HG03103 (cell line): ENCODE measurements at regions not wholly inside any gene's neighbourhood (a gene's known extent, or its start where the extent isn't known, plus 50 kb on each side); places are given as distances from the start of the nearest gene placed in this dataset.

Experiments
- ATAC-seq: cut with Tn5 transposase; IDR thresholded peaks from one replicate; pipeline ENCODE4 v1.9.1; 2021; ENCODE audit warnings: low read depth; ENCODE audit not compliant: unreplicated experiment

- ATAC-seq = no peak
Measured at GRCh38 chr6:166014966-166015365, 152.7 kb downstream of the TBXT start.

GRCh38 chr6:166010136-166010960, 157.3 kb downstream of the TBXT start:
- no peak for ATAC-seq

GRCh38 chr6:166009385-166010031, 158.1 kb downstream of the TBXT start:
- ATAC-seq = no peak

GRCh38 chr6:166008441-166009369, 158.9 kb downstream of the TBXT start:
- ATAC-seq = no peak

GRCh38 chr6:166007349-166008263, 160.0 kb downstream of the TBXT start:
- ATAC-seq = no peak

- ATAC-seq = no peak
Measured at GRCh38 chr6:166006900-166007301, 160.8 kb downstream of the TBXT start.

- no peak for ATAC-seq
Measured at GRCh38 chr6:166005944-166006899, 161.4 kb downstream of the TBXT start.

- ATAC-seq = no peak
Measured at GRCh38 chr6:166005401-166005943, 162.2 kb downstream of the TBXT start.

GRCh38 chr6:166004876-166005275, 162.8 kb downstream of the TBXT start:
- ATAC-seq = no peak

GRCh38 chr6:166004471-166004870, 163.2 kb downstream of the TBXT start:
- ATAC-seq = no peak

- no peak for ATAC-seq
Measured at GRCh38 chr6:166003569-166003968, 164.1 kb downstream of the TBXT start.

GRCh38 chr6:166001359-166001758, 166.3 kb downstream of the TBXT start:
- ATAC-seq = no peak

GRCh38 chr6:165999279-165999678, 168.4 kb downstream of the TBXT start:
- no peak for ATAC-seq

- ATAC-seq = no peak
Measured at GRCh38 chr6:165998072-165998471, 169.6 kb downstream of the TBXT start.

- no peak for ATAC-seq
Measured at GRCh38 chr6:165991341-165991740, 176.3 kb downstream of the TBXT start.

GRCh38 chr6:165990216-165990615, 177.4 kb downstream of the TBXT start:
- no peak for ATAC-seq

- ATAC-seq = no peak
Measured at GRCh38 chr6:165988757-165989456, 178.7 kb downstream of the TBXT start.

- no peak for ATAC-seq
Measured at GRCh38 chr6:165988302-165988756, 179.3 kb downstream of the TBXT start.
